ENCODE measurements at regions not wholly inside any gene's neighbourhood (a gene's known extent, or its start where the extent isn't known, plus 50 kb on each side); places are given as distances from the start of the nearest gene placed in this dataset.

DNA sequence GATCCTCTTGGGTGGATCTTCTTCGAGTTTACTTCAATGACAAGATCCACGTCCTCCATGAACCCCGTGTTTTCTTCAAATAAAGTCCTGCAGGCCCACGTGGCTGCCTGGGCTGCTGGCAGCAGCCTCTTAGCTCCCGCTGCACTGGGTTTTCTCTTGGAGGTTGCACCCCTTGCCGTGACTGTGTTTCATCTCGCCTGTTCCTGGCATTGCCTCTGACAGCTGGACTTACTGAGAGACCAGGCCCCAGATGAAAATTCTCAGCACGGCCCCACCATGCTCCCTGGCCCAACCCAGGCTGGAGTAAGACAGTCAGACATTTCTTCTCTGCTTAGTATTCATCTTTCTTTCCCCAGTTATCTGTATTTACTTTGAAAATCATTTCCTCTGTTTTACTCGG is 274.8 kb upstream of the RUNX1 start:
- no peak for DNase-seq (ENCODE audit: low spot score)
- ATAC-seq, result peak; percentile 66
- intact Hi-C loops (cut with DNase I), result no loop called here

DNA sequence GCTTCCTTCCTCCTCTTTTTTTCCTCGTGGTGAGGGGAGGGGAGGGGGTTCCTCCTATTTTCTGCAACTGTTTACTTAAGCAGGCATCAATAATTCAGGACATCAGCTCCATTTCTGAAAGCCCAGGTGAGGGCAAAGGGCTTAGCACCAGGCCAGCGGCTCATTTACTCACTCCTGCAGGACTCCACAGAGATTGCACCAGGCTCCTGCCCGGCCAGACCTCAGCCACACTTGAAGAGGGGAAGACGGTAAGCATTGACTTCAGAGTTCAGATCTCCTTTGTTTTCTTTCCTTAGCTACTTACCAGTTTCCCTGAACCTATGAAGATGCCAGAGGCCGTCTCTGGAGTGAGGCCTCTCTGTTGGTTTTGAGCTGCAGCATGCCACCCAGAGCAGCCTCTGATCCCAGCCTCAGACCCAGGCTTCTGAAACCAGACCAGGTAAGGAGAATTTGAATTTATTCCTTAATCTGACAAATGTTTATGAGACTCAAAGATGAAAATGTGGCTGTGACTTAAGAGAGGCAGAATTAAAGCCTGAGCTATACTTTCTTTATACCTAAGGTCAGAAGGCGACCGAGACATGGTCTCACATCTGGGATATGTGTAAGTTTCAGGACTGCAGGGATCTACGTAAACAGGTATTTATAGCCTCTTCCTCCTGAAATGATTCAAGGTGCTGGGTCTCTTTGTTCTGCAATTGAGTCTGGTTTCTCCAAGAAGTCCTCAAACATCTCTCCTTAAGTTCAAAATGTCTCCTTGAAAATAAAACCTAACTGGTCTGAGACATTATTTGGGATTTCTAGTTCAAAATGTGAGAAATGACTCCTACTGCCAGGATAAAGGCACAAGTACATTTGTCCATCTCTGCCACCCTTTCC is 272.5 kb upstream of the RUNX1 start:
- no peak for ATAC-seq
- DNase-seq (ENCODE audit: low spot score), result no peak
- intact Hi-C loops (cut with DNase I), result no loop called here

DNA sequence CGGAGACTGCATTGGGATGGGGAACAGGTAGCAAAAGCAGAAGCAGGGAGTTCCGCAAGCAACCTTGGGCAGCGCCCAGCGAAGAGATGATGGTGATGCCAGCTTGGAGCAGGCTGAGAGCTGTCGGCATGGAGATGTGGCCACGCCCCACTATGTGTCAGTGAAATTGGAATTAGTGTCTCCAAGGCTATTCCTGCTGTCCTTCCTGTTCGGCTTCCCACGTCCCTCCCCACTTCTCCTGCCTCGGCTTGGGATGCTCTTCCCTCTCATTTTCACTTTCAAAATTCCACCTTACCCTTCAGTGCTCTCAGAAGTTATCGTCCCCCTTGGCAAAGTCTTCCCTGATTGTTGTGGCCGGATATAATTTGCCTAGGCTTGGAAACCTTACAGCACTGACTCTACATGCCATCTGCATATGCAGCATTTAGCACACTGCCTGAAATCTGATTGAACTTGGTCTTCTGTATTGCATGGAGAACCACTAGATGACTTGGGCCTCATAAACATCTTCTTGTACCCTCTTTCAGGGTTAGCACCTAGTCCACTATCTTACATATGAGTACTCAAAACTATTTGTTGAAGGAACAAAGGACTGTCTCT is 270.7 kb upstream of the RUNX1 start:
- DNase-seq (ENCODE audit: low spot score) (no peak), ATAC-seq (no peak)
- intact Hi-C loops (cut with DNase I), result no loop called here

DNA sequence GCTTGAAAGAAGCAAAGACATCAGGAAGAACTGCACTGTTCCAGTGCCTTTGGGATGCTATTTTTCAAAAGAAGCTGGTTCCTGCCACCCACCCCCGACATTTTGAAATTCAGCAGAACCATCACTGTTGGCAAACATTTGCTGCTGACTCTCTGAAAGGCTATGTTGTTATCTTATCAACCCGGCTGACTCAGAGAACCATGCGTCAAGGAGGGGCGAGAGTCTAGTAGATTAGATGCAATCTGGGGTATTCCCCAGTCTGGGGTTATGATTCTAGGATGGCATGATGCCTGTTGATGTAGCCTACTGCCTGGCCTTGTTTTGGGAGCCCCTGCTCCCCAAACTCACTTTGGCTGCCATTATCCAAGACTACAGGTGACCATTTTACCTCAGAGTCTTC is 267.8 kb upstream of the RUNX1 start:
- no peak for ATAC-seq

DNA sequence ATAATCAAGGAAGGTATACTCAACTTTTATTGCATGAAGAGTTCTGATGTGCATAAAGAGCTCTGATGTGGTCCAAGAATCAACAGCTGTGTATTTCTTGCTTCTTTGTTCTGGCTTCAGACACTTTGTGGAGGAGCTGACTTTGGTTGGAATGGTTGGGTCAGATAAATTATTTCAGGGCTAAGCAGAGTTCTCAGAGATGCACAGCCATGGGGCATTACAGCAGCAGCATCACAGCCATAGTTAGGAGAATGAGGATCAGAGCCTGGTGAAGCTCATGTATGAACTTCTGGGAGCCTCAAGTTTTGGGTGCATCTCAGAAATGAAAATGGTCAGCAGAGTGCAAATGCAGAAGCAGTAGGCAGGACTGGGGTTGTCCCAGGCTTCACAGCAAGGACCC is 267.4 kb upstream of the RUNX1 start:
- no peak for ATAC-seq
- intact Hi-C loops (cut with DNase I), result no loop called here
- no peak for DNase-seq (ENCODE audit: low spot score)

More for the DNA sequence above, 267.8 kb upstream of the RUNX1 start:
- no peak for DNase-seq (ENCODE audit: low spot score)
- intact Hi-C loops (cut with DNase I), result no loop called here

DNA sequence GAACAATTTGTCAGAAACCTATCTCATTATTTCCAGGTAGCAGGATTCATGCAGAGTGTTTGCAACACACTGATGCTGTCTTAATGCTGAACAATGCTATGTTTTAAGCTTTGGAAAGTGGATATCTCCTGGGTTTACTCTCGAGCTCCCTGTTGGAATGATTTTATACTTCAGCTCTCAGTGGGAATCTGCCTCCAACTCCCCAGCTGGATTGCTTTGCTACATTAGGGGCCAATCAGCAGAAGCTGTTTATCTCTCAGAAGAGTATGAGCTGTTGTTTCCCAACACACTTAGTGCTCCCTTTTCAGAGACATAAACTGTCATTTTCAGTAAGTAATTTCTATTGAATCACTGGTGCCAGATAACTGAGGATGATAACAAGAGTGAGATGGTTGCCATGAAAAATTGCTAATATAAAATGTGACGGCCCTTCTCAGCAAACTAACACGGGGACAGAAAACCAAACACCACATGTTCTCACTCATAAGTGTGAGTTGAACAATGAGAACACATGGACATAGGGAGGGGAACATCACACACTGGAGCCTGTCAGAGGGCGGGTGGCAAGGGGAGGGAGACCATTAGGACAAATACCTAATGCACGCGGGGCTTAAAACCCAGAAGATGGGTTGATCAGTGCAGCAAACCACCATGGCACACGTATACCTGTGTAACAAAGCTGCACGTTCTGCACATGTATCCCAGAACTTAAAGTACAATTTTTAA is 265.9 kb upstream of the RUNX1 start:
- ATAC-seq (no peak), DNase-seq (ENCODE audit: low spot score) (no peak)
- intact Hi-C loops (cut with DNase I), result loop anchor here (5.0 kb wide), 1 partner anchor 978 kb away; no protein-coding TSS in a partner anchor

DNA sequence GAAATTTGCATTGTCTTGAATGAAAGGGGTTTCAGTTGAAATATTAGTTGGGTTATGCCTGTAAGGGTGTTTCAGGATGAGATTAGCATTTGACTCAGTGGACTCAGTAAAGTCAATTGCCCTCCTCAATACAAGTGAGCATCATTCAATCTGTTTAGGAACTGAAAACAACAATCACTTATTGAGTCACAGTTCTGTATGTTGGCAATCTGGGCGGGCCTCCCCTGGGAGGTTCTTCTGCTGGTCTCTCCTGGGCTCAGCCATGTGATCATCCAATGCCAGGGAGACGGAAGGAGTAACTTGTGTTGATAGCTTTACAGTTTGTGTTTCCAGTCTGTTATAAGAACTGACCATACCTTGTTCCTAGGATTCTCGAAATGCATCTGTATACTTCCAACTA is 262.9 kb upstream of the RUNX1 start:
- DNase-seq (ENCODE audit: low spot score) (no peak), ATAC-seq (no peak)
- intact Hi-C loops (cut with DNase I), result loop anchor here (5.0 kb wide), 1 partner anchor 975 kb away; no protein-coding TSS in a partner anchor

DNA sequence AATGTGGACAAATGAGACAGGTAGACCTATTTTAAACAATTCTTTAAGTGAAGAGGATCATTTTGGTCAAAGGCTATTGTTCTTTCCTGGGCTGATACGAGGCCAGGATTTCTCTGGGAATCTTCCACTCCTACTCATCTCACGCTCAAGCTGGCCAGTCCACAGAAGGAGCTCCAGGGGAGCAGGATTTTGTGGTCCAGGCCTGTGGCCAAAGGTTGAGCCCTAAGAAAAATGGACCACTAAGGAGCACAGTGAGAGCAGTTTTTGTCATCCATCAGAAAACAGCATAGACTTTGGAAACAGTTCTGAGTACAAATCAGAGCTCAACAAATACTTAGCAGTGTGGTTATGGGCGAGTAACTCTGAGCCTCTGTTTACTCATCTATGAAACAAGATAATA is 260.2 kb upstream of the RUNX1 start:
- ATAC-seq, result no peak
- intact Hi-C loops (cut with DNase I), result no loop called here
- DNase-seq (ENCODE audit: low spot score), result no peak

DNA sequence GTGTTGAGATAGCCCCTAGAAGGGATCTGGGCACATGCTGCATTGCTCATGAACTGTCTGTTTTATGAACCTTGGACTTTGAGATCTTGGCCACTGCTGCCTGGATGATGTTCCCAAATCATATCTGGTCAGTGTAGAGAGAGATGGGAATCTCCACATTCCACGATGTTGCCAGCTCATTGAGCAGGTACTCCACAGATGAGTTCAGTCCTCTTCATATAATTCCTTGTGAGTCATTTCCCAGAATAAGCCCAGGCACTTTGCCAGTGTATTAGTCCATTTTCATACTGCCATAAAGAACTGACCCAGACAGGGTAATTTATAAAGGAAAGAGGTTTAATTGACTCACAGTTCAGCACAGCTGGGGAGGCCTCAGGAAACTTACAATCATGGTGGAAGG is 254.0 kb upstream of the RUNX1 start:
- ATAC-seq, result no peak
- intact Hi-C loops (cut with DNase I), result no loop called here
- no peak for DNase-seq (ENCODE audit: low spot score)

DNA sequence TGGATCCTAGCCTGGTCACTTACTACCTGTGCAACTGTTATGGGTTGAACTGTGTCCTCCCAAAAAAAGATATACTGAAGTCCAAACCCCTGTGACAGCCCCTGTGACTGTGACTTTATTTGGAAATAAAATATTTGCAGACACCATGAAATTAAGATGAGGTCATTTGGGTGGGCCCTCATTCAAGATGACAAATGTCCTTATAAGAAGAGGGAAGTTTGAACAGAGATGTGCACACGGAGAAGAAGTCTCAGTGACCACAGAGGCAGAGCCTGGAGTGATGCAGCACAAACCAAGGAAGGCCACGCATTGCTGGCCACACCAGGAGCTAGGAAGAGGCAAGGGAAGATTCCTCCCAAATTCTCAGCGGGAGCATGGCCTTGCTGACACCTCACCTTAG is 249.7 kb upstream of the RUNX1 start:
- intact Hi-C loops (cut with DNase I), result no loop called here
- no peak for ATAC-seq

DNA sequence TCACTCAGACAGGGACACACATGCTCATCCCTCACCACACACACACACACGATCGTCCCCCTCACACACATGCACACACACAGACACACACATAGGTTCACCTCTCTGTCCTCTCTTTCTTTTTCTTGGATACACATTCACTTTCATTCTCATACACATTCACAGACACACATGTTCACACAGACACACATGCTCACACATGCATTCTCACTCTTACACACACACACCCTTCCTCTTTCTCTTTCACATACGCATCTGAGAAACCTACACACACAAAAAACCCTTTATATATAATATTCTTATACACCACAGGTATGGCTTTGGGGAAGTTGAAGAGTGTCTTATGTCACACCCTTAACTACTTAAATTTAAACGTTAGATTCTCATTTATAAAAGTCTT is 248.6 kb upstream of the RUNX1 start:
- intact Hi-C loops (cut with DNase I), result no loop called here
- DNase-seq (ENCODE audit: low spot score) (no peak), ATAC-seq (no peak)

More for the DNA sequence above, 249.7 kb upstream of the RUNX1 start:
- DNase-seq (ENCODE audit: low spot score), result no peak

DNA sequence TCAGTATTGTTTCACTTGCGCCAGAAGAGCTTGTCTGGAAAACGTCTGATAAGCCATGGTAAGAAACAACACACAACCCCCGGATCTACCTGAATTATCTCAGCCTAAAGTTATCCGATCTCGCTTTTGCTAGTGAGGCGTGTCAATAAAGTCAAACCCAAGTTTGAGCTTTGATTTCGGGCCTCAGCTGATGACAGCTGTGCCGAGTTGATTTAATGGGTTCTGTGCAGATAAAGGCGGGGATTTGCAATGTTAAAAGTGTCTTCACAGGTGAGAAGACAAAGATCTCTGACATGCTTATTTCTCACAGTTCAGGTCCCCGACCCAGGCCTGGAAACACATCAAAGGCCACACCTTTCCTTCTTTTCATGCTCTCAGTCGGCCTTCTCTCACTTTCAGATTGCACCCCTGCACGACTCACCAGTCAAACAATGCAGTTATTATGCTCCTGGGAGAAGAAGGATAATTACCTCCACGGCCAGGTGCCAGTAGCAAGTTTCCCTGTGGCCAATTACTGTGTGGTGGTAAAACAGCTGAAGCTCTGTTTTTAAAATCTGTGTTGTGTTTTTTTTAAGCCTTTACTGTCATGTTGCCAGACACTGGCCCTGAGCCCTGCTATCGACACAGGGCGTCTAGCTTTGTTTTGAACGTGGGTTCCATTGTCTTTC is 245.3 kb upstream of the RUNX1 start:
- intact Hi-C loops (cut with DNase I), result no loop called here
- no peak for DNase-seq (ENCODE audit: low spot score)
- ATAC-seq, result no peak

DNA sequence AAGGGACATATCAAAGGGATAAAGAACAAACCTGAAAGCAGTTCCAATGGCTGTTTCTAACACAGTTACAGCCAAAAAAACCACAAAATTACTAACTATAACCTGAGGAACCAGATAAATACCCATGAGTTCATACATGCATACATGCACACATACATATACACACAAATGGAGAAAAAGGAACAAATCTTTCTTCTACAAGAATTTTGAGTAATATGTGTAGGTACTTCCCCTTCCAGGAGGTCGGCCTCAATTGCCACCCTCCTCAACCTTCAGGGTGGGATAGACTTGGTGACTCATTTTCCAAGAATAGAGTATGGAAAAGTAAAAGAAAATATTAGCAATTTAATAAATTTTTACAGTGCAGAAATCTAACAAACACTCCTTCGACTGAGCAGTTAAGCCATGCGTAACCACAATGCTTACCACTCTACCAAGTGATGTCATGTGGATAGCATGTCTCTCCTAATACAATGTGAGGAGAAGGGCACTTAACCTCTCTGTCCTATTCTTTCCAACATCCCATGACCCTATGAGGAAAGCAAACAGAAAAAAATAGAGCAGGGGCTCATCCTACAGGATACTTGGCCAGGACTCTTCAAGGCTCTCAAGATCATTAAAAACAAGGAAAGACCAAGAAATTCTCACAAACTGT is 243.0 kb upstream of the RUNX1 start:
- no peak for DNase-seq (ENCODE audit: low spot score)
- intact Hi-C loops (cut with DNase I), result no loop called here
- no peak for ATAC-seq

DNA sequence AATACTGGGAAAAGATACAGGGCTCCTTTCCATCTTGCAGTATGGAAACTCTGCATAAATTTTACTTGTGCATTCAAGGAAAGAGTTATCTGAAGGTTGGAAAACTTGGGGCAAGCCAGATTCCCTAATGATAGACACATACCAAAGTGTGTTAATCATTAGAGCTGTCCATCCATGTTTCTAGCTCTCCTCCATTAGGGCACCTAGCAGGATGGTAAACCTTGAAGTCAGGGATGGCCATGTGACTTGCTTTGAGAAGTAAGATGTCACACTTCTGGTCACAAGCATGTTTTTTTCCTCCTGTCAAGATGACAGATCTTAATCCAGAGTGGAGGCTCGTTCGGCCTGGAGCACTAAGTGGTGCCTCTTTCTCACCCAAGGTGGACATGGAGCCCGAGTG is 241.9 kb upstream of the RUNX1 start:
- intact Hi-C loops (cut with DNase I), result no loop called here
- DNase-seq (ENCODE audit: low spot score) (no peak), ATAC-seq (no peak)

DNA sequence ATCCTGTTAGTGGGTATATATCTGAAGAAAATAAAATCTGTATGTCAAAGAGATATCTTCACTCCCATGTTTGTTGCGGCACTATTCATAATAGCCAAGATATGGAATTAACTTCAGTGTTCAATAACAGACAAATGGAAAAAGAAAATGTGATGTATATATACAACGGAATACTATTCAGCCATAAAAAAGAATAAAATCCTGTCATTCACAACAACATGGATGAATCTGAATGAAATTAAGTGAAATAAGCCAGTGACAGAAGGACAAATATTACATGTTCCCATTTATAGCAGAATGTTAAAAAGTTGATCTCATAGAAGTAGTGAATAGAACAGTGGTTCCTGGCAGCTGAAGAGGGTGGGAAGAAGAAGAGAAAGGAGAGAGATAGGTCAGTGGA is 239.1 kb upstream of the RUNX1 start:
- ATAC-seq, result no peak
- intact Hi-C loops (cut with DNase I), result no loop called here
- DNase-seq (ENCODE audit: low spot score), result no peak

DNA sequence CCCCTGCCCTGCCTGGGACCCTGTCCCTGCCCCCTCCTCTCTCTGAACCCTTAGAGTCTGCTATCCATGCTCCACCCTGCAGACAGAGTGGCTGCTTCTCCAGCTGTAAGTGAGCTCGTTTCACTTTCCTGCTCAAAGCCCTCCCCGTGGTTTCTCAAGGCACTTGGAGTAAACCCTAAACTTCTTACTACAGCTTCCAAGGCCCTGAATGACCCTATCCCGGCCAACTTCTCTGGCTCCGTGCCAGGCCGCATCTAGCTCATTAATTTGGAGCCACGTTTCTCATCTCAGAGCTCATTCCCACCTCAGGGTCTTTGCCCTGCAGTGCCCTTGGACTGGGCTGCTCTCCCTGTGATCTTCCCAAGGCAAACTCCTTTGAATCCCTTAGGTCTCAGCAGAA is 235.1 kb upstream of the RUNX1 start:
- ATAC-seq, result peak; percentile 73
- DNase-seq (ENCODE audit: low spot score), result peak; percentile 73
- intact Hi-C loops (cut with DNase I), result no loop called here

DNA sequence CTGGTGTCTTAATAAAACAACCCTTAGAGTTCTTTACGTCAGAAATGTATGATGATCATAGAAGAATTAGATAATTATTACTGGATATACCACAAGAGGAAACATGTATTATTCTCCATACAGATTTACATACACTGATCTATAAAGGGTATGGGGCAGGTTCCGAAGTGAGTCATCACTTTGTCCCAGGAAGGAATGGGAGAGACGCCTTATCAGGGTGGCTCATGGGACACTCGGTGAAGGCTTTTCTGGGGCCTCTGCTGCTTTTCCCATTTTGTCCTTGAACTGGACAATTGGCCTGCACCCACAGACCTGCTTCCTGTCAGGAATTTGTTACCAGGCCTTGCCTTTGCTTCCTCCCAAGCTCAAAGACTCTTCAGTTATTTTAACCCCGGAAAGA is 233.8 kb upstream of the RUNX1 start:
- intact Hi-C loops (cut with DNase I), result no loop called here
- no peak for ATAC-seq
- no peak for DNase-seq (ENCODE audit: low spot score)

DNA sequence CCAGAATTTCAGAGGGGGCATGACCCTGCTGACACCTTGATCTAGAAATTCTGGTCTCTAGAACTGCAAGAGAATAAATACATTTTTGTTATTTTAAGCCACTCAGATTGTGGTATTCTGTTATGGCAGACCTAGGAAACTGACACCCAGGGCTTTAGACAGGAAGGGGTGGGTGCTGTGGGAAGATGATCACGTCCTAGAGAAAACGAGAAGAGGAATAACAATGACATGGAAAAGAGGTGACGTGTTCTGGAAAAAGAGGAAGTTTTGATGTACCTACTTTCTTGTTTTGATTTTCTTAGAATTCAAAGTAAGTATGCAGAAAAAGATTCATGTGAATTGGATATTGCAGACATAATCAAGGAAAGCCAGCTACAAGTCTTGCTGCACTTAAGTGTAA is 232.9 kb upstream of the RUNX1 start:
- intact Hi-C loops (cut with DNase I), result no loop called here
- no peak for DNase-seq (ENCODE audit: low spot score)
- ATAC-seq, result no peak

DNA sequence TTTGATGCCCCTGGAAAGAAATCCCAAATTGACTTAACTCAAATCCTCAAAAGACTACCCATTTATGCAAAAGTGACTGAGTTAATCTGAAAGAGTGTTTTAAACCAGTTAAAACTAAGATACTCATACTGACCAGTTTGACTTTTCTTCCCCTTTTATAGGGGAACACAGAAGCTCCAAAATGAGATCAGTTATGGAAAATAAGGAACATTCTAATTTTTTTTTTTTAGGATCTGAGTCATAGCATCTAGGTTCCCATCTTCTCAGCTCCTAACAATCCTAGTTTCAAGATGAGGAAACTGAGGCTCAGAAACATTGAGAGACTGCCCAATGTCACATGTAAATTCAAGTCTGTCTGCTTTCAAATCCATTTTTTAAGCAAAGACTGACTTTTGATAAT is 231.1 kb upstream of the RUNX1 start:
- DNase-seq (ENCODE audit: low spot score), result no peak
- intact Hi-C loops (cut with DNase I), result no loop called here
- no peak for ATAC-seq
